OCI-LY7 (cell line): ENCODE measurements at regions not wholly inside any gene's neighbourhood (a gene's known extent, or its start where the extent isn't known, plus 50 kb on each side); places are given as distances from the start of the nearest gene placed in this dataset.

Experiments
- CTCF ChIP-seq: fragments of 200-600 bp; sonication (generic); conservative IDR thresholded peaks from 2 replicates; pipeline ENCODE4 v1.5.1; 2014; ENCODE audit warnings: mild to moderate bottlenecking, antibody characterized with exemption, low read length, moderate library complexity, mixed read lengths
- EZH2phosphoT487 ChIP-seq: fragments of 200-600 bp; sonication (generic); IDR thresholded peaks from 2 replicates; pipeline ENCODE4 v1.6.1; 2018; ENCODE audit warnings: low read depth, borderline replicate concordance, mild to moderate bottlenecking, mixed run types, antibody characterized with exemption, low read length, moderate library complexity, mixed read lengths

- TF ChIP-seq CTCF, result no peak
- TF ChIP-seq EZH2phosphoT487, result no peak
These were observed 418.8 kb downstream of the SUCLG1 start for GRCh38 chr2:84040281-84040680.
